Gastrocnemius medialis (tissue), 4 donors: ENCODE measurements at regions not wholly inside any gene's neighbourhood (a gene's known extent, or its start where the extent isn't known, plus 50 kb on each side); places are given as distances from the start of the nearest gene placed in this dataset.
A peak's percentile ranks its signal among the peaks of the same experiment; 100 is the strongest.

Experiments used
- ATAC-seq, 2 donors: fragments of 150-250 bp; one replicate each; pipeline ENCODE4 v1.9.1; 2016
- DNase-seq, 2 donors: peaks; one replicate each; pipeline ENCODE4 v3.0.0-alpha.2; 2019
- H3K27ac ChIP-seq, 4 donors: fragments of 200-600 bp; sonication (generic); 1 replicate in 1 of 4; 2 replicates in 3 of 4; pipeline ENCODE4 v1.5.1; 2016 to 2018; ENCODE audit warnings: mild to moderate bottlenecking in 2 of 4, moderate library complexity in 1 of 4
- H3K27me3 ChIP-seq, 3 donors: fragments of 200-600 bp; sonication (generic) in 2 of 3; 1 replicate in 1 of 3; 2 replicates in 2 of 3; pipeline versions ENCODE4 v1.5.1 to v1.6.0; 2016 to 2019; ENCODE audit warnings: mild to moderate bottlenecking in 1 of 3, moderate library complexity in 1 of 3
- H3K36me3 ChIP-seq, 2 donors: fragments of 200-600 bp; sonication (generic) in 1 of 2; one replicate each; pipeline ENCODE4 v1.5.1; 2017 to 2018
- H3K4me1 ChIP-seq, 2 donors: fragments of 200-600 bp; sonication (generic) in 1 of 2; one replicate each; pipeline ENCODE4 v1.5.1; 2016 to 2017; ENCODE audit warnings: mild to moderate bottlenecking in 2 of 2
- H3K4me3 ChIP-seq, 4 donors: fragments of 200-600 bp; sonication (generic) in 3 of 4; 1 replicate in 1 of 4; 2 replicates in 3 of 4; pipeline ENCODE4 v1.5.1; 2016 to 2019; ENCODE audit warnings: mild to moderate bottlenecking in 2 of 4
- H3K9me3 ChIP-seq, 3 donors: fragments of 200-600 bp; sonication (generic) in 2 of 3; 1 replicate in 1 of 3; 2 replicates in 2 of 3; pipeline ENCODE4 v1.5.1; 2016 to 2019
- POLR2A ChIP-seq, 2 donors: fragments of 450-650 bp; IDR thresholded peaks; one replicate each; pipeline ENCODE4 v1.6.1; 2017; ENCODE audit warnings: antibody characterized with exemption in 2 of 2, mild to moderate bottlenecking in 2 of 2, moderate library complexity in 2 of 2
- in situ Hi-C, 4 donors: fragments of 200-750 bp; cut with MboI; loops; one replicate each; pipeline versions ENCODE4 v1.15.0 to v1.8.0; 2017; ENCODE audit warnings: low sequenced_read_pairs in 4 of 4
- intact Hi-C: fragments of 100-400 bp; cut with DNase I; formaldehyde crosslinking; loops from one replicate; pipeline ENCODE4 v1.15.1; 2023; ENCODE audit warnings: low total_unique reads
- TF ChIP-seq, protein P1 (sequence below), 5 experiments: fragments of 450-650 bp in 3 of 5; fragments of 200-600 bp in 2 of 5; sonication (generic) in 2 of 5; IDR thresholded peaks in 4 of 5; conservative IDR thresholded peaks in 1 of 5; 1 replicate in 4 of 5; 2 replicates in 1 of 5; pipeline ENCODE4 v1.5.1; 2016 to 2019; ENCODE audit warnings: antibody characterized with exemption in 5 of 5, mild to moderate bottlenecking in 3 of 5, moderate library complexity in 3 of 5

DNA sequence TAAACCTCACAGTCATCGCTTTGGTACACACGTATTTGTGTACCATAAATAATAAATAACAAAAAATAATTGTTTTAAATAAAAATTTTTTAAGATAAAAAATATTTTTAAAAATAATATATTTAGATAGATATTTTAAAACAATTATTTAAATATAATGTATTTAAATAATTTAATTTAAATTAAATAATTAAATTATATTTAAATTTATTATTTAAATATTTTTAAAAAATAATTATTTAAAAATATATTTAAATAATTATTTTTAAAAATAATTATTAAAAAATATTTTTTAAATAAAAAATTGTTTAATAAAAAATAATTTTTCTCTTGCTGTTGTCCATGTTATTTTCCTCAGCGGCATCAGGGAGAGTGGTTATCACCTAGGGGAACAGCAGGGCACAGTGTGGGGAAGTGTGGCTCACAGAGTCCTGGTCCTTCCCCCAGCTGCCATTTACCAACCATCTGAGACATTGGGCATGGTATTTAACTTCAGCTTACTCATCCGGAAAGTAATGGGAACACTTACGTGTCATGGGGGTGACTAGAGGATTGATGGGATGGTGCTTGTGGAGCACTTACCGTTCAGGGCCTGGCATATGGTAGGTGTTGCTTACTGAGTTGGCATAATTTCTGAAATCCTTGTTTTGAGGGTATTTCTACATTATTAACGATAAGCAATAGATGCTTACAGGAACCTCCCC lies 92.9 kb upstream of the TSPAN2 start:
- intact Hi-C loops (loop anchor here (5.0 kb wide), 3 partner anchors 275 to 575 kb away; partner anchors contain the start of gene CSDE1), in situ Hi-C loops (loop anchor here in 2 of 4 donors (25.0 kb wide), 1 partner anchor 580 kb away; the partner anchor contains the start of gene CASQ2 (in 2 of the 2))
- no peak for DNase-seq
- H3K9me3 ChIP-seq, result no peaks in the 10 kb centered on the region
- H3K27ac ChIP-seq, result peak overlapping the region in 3 of 4 donors; percentile 41 to 96 (median 90)
- no peaks in the 10 kb centered on the region for H3K27me3 ChIP-seq
- H3K4me3 ChIP-seq, result no peak overlapping the region
- H3K4me1 ChIP-seq, result peaks cover 24 to 48% of the 10 kb centered on the region in 2 donors
- no peaks in the 10 kb centered on the region for H3K36me3 ChIP-seq
- no peak for TF ChIP-seq POLR2A (IDR thresholded peaks at IDR 0.05)
- TF ChIP-seq, protein P1, sequence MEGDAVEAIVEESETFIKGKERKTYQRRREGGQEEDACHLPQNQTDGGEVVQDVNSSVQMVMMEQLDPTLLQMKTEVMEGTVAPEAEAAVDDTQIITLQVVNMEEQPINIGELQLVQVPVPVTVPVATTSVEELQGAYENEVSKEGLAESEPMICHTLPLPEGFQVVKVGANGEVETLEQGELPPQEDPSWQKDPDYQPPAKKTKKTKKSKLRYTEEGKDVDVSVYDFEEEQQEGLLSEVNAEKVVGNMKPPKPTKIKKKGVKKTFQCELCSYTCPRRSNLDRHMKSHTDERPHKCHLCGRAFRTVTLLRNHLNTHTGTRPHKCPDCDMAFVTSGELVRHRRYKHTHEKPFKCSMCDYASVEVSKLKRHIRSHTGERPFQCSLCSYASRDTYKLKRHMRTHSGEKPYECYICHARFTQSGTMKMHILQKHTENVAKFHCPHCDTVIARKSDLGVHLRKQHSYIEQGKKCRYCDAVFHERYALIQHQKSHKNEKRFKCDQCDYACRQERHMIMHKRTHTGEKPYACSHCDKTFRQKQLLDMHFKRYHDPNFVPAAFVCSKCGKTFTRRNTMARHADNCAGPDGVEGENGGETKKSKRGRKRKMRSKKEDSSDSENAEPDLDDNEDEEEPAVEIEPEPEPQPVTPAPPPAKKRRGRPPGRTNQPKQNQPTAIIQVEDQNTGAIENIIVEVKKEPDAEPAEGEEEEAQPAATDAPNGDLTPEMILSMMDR (IDR thresholded peaks at IDR 0.05 in 4 of 5, conservative IDR thresholded peaks at IDR 0.05 in 1 of 5), result no peak
- no peak for ATAC-seq

DNA sequence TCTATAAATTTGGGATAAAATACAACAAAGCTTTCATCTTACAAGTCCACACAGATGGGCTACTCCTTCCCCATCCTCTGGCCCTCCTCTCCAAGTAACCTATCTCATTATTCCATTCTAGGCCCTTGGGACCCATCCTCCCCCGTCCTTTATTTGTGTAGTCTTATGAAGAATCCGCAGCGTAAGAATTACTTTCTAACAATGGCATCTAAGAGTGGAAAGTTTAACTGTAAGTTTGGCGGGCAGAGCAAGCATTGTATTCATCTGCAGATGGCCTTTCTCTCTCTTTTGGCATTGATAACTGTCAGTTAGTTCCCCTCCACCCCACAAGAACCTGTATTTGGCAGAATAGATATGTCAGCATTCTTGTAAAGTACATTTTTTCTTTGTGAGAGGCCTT lies 91.9 kb upstream of the TSPAN2 start:
- Histone ChIP-seq H3K27ac (peak overlapping the region in 2 of 4 donors; percentile 21 to 96), H3K4me1 (peaks cover 24 to 41% of the 10 kb centered on the region in 2 donors), H3K4me3 (no peak overlapping the region), H3K27me3 (no peaks in the 10 kb centered on the region), H3K9me3 (no peaks in the 10 kb centered on the region), H3K36me3 (no peaks in the 10 kb centered on the region)
- ATAC-seq (no peak), DNase-seq (no peak)
- in situ Hi-C loops, result loop anchor here in 2 of 4 donors (25.0 kb wide), 1 partner anchor 581 kb away; the partner anchor contains the start of gene CASQ2 (in 2 of the 2)
- intact Hi-C loops, result loop anchor here (5.0 kb wide), 3 partner anchors 276 to 576 kb away; partner anchors contain the start of gene CSDE1
- TF ChIP-seq POLR2A (IDR thresholded peaks at IDR 0.05), result no peak
- TF ChIP-seq, protein P1 (IDR thresholded peaks at IDR 0.05 in 4 of 5, conservative IDR thresholded peaks at IDR 0.05 in 1 of 5), result no peak

DNA sequence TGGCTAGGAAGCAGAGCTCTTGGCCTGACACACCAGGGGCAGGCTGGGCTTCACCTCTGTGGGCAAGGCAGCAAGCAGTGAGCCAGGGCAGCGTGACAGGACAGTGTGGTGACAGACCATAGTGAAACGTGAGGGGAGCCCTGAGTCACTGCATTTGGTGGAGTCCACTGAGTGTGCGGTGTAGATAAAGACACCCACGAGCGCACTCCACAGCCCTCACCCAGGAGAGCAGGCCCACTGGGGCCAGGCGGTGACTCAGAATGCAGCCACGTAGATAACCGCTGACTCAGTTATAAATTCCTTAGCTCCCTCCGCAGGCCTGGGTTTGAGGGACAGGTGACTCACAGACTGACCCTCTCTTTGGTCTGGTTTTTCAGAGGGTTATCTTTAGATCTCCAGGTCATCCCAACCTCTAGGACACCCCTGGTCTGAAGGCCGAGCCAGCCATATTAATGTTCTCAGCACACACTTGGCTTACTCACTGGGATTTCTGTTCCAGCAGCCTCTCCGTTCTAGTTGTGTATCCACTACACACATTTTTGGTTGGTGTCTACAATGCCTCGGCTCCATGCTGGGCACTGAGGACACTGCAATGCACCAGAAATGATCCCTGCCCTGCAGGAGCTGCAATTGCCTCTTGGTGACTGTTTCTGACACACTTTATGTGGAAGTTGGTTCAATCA lies 90.2 kb upstream of the TSPAN2 start:
- peak; percentile 58 to 85 for DNase-seq
- Histone ChIP-seq H3K27ac (peak overlapping the region; percentile 65 to 96 (median 78)), H3K9me3 (no peaks in the 10 kb centered on the region), H3K36me3 (no peaks in the 10 kb centered on the region), H3K4me3 (no peak overlapping the region), H3K27me3 (no peaks in the 10 kb centered on the region), H3K4me1 (peaks cover 13 to 30% of the 10 kb centered on the region in 2 donors)
- intact Hi-C loops (loop anchor here (5.0 kb wide), 3 partner anchors 278 to 578 kb away; partner anchors contain the start of gene CSDE1), in situ Hi-C loops (loop anchor here in 2 of 4 donors (25.0 kb wide), 1 partner anchor 583 kb away; the partner anchor contains the start of gene CASQ2 (in 2 of the 2))
- peak; percentile 67 to 79 for ATAC-seq
- TF ChIP-seq, protein P1 (IDR thresholded peaks at IDR 0.05 in 4 of 5, conservative IDR thresholded peaks at IDR 0.05 in 1 of 5), result no peak
- peak; percentile 15 to 23 for TF ChIP-seq POLR2A (IDR thresholded peaks at IDR 0.05)

DNA sequence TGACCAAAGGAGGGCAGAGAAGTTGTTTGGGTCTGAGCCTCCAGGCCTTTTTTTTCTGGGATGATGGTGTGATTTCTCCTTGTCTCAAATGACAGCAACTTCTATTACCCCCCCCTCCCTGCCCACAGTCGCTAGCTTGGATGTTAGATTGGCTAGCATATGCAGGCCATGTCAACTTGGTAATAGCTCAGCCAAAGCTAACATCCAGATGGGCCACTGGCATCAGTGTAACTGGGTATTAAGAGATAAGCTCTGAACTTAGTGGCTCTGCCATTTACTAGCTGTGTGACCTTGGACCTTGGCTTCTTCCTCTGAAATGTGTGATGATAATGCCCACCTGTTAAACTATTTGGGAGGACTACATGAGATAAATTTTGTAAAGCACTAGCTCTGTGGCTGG lies 86.9 kb upstream of the TSPAN2 start:
- Histone ChIP-seq H3K9me3 (no peaks in the 10 kb centered on the region), H3K36me3 (no peaks in the 10 kb centered on the region), H3K4me3 (no peak overlapping the region), H3K27me3 (no peaks in the 10 kb centered on the region), H3K27ac (no peak overlapping the region), H3K4me1 (peaks cover 0 to 15% of the 10 kb centered on the region in 2 donors)
- in situ Hi-C loops (loop anchor here in 2 of 4 donors (25.0 kb wide), 1 partner anchor 586 kb away; the partner anchor contains the start of gene CASQ2 (in 2 of the 2)), intact Hi-C loops (no loop called here)
- TF ChIP-seq, protein P1 (IDR thresholded peaks at IDR 0.05 in 4 of 5, conservative IDR thresholded peaks at IDR 0.05 in 1 of 5), result no peak
- TF ChIP-seq POLR2A (IDR thresholded peaks at IDR 0.05), result no peak
- no peak for DNase-seq
- no peak for ATAC-seq
